Keratinocyte (primary cell): ENCODE measurements at regions not wholly inside any gene's neighbourhood (a gene's known extent, or its start where the extent isn't known, plus 50 kb on each side); places are given as distances from the start of the nearest gene placed in this dataset.

Experiments used
- DNase-seq: peaks from one replicate; pipeline ENCODE4 v3.0.0-alpha.2; 2011; ENCODE audit warnings: low read depth, missing footprints, low spot score
- FAIRE-seq: peaks from 2 replicates; lab custom pipeline; 2011; peaks lifted over from hg19 to GRCh38; lab: Jason Lieb, UNC
- H2AFZ ChIP-seq: 2 replicates; pipeline ENCODE4 v1.6.0; 2012; ENCODE audit warnings: low read length, control low read depth, inconsistent platforms; ENCODE audit not compliant: control insufficient read depth
- H3K27ac ChIP-seq: 2 replicates; pipeline ENCODE4 v1.5.1; 2011; ENCODE audit warnings: low read length; ENCODE audit not compliant: control insufficient read depth, insufficient read depth
- H3K27me3 ChIP-seq: 3 replicates; pipeline ENCODE4 v1.6.0; 2011; ENCODE audit warnings: low read length; ENCODE audit not compliant: control insufficient read depth, insufficient read depth; ENCODE audit errors: extremely low read depth
- H3K36me3 ChIP-seq, 2 experiments: 2 replicates in 1 of 2; 3 replicates in 1 of 2; pipeline ENCODE4 v1.5.1; 2011; ENCODE audit warnings: low read length in 2 of 2, mild to moderate bottlenecking in 1 of 2; ENCODE audit not compliant: control insufficient read depth in 2 of 2, insufficient read depth in 2 of 2; ENCODE audit errors: extremely low read depth in 1 of 2
- H3K4me1 ChIP-seq: 3 replicates; pipeline ENCODE4 v1.5.1; 2011; ENCODE audit warnings: low read length; ENCODE audit not compliant: control insufficient read depth, insufficient read depth; ENCODE audit errors: extremely low read depth
- H3K4me2 ChIP-seq: 3 replicates; pipeline ENCODE4 v1.6.0; 2011; ENCODE audit warnings: low read depth, low read length; ENCODE audit not compliant: control insufficient read depth, insufficient read depth; ENCODE audit errors: extremely low read depth
- H3K4me3 ChIP-seq, 3 experiments: fragments of 200-600 bp in 1 of 3; sonication (generic) in 1 of 3; 2 replicates in 2 of 3; 3 replicates in 1 of 3; pipeline ENCODE4 v1.5.1; 2011 to 2016; ENCODE audit warnings: low read length in 3 of 3, mild to moderate bottlenecking in 3 of 3, control low read depth in 2 of 3, inconsistent platforms in 1 of 3, low read depth in 1 of 3, mixed read lengths in 1 of 3, mixed run types in 1 of 3, moderate library complexity in 1 of 3; ENCODE audit not compliant: control insufficient read depth in 2 of 3, insufficient read depth in 2 of 3; ENCODE audit errors: extremely low read depth in 1 of 3
- H3K79me2 ChIP-seq: 2 replicates; pipeline ENCODE4 v1.6.0; 2012; ENCODE audit warnings: low read length; ENCODE audit not compliant: control insufficient read depth, insufficient read depth
- H3K9ac ChIP-seq: 3 replicates; pipeline ENCODE4 v1.6.0; 2011; ENCODE audit warnings: low read length; ENCODE audit not compliant: control insufficient read depth, insufficient read depth; ENCODE audit errors: extremely low read depth
- H3K9me1 ChIP-seq: 3 replicates; pipeline ENCODE4 v1.6.0; 2011; ENCODE audit warnings: low read length; ENCODE audit not compliant: control insufficient read depth, insufficient read depth; ENCODE audit errors: extremely low read depth
- H3K9me3 ChIP-seq: 2 replicates; pipeline ENCODE4 v1.5.1; 2012; ENCODE audit warnings: low read depth, low read length; ENCODE audit not compliant: control insufficient read depth
- H4K20me1 ChIP-seq: 3 replicates; pipeline ENCODE4 v1.6.0; 2011; ENCODE audit warnings: low read length; ENCODE audit not compliant: control insufficient read depth, insufficient read depth; ENCODE audit errors: extremely low read depth
- EZH2 ChIP-seq: IDR thresholded peaks from one replicate; pipeline ENCODE4 v1.6.1; 2012; ENCODE audit warnings: inconsistent platforms, mild to moderate bottlenecking, low read length, moderate library complexity
- dilution Hi-C: fragments of 300-500 bp; cut with MboI; formaldehyde crosslinking; loops from one replicate; pipeline ENCODE4 v1.7.0; 2020; ENCODE audit warnings: low sequenced_read_pairs; ENCODE audit not compliant: extremely low pct_ligation_motif_present
- TF ChIP-seq, protein P1 (sequence below), 3 experiments: IDR thresholded peaks in 1 of 3; conservative IDR thresholded peaks in 1 of 3; optimal IDR thresholded peaks in 1 of 3; 2 replicates in 2 of 3; 3 replicates in 1 of 3; pipeline versions ENCODE3 to v1.5.1; 2011; ENCODE audit warnings: low read length in 3 of 3, mild to moderate bottlenecking in 3 of 3, moderate library complexity in 2 of 3, control low read depth in 1 of 3, inconsistent platforms in 1 of 3; ENCODE audit not compliant: insufficient read depth in 2 of 3; ENCODE audit errors: extremely low read depth in 1 of 3

DNA sequence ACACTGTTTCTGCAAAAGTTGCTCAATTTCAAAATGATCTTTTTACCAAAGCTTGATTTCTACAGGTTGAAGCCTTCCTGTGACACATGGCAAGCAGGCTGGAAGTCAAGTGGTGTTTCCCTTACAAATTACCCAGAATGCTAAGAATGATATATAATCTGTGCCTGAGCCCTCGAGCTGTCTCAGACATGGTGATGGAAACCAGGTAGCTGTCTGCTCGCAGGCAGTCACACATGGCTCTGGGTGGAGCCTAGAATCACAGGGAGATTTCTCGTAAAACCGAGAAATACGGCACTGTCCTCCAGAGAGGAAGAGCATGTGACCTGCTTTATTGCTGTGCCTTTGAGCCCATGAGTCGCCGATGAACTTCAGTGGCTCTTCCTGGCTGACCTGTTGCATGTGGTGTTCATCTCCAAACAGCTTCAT is 392.9 kb downstream of the ZNF521 start:
- no peaks in the 10 kb centered on the region for H3K36me3 ChIP-seq
- no peak overlapping the region for H3K4me2 ChIP-seq
- H3K4me1 ChIP-seq, result no peaks in the 10 kb centered on the region
- TF ChIP-seq, protein P1, sequence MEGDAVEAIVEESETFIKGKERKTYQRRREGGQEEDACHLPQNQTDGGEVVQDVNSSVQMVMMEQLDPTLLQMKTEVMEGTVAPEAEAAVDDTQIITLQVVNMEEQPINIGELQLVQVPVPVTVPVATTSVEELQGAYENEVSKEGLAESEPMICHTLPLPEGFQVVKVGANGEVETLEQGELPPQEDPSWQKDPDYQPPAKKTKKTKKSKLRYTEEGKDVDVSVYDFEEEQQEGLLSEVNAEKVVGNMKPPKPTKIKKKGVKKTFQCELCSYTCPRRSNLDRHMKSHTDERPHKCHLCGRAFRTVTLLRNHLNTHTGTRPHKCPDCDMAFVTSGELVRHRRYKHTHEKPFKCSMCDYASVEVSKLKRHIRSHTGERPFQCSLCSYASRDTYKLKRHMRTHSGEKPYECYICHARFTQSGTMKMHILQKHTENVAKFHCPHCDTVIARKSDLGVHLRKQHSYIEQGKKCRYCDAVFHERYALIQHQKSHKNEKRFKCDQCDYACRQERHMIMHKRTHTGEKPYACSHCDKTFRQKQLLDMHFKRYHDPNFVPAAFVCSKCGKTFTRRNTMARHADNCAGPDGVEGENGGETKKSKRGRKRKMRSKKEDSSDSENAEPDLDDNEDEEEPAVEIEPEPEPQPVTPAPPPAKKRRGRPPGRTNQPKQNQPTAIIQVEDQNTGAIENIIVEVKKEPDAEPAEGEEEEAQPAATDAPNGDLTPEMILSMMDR (optimal IDR thresholded peaks at IDR 0.05 in 1 of 3, IDR thresholded peaks at IDR 0.05 in 1 of 3, conservative IDR thresholded peaks at IDR 0.05 in 1 of 3; ENCODE audit: extremely low read depth in 1 of 3, insufficient read depth in 2 of 3, low read length in 3 of 3), result no peak
- TF ChIP-seq EZH2, result no peak
- H2AFZ ChIP-seq, result no peak overlapping the region
- no peak for FAIRE-seq
- no peak overlapping the region for H3K4me3 ChIP-seq
- dilution Hi-C loops, result no loop called here
- no peaks in the 10 kb centered on the region for H3K27me3 ChIP-seq
- H3K9me1 ChIP-seq, result no peaks in the 10 kb centered on the region
- DNase-seq, result no peak
- H3K27ac ChIP-seq, result no peak overlapping the region
- H3K9me3 ChIP-seq, result no peaks in the 10 kb centered on the region
- no peaks in the 10 kb centered on the region for H4K20me1 ChIP-seq
- H3K79me2 ChIP-seq, result no peaks in the 10 kb centered on the region
- no peak overlapping the region for H3K9ac ChIP-seq

DNA sequence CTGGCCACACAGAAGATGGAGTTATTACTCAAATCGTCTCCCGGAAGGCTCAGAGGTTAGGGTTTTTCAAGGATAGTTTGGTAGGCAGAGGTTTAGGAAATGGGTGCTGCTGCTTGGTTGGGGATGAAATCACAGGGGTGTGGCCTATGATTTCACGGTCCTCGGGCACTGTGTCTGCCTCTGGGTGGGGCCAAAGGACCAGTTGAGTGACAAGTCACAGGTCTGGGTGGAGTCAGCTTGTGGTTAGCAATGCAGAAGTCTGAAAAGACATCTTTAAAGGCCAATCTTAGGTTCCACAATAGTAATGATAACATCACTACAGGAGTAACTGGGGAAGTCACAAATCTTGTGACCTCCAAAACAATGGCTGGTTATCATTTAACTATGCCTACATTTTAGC is 387.8 kb downstream of the ZNF521 start:
- no peak overlapping the region for H2AFZ ChIP-seq
- no peaks in the 10 kb centered on the region for H4K20me1 ChIP-seq
- H3K36me3 ChIP-seq, result no peaks in the 10 kb centered on the region
- dilution Hi-C loops, result no loop called here
- no peak overlapping the region for H3K9ac ChIP-seq
- H3K4me1 ChIP-seq, result no peaks in the 10 kb centered on the region
- FAIRE-seq, result no peak
- H3K27me3 ChIP-seq, result no peaks in the 10 kb centered on the region
- no peak for DNase-seq
- H3K9me3 ChIP-seq, result no peaks in the 10 kb centered on the region
- H3K4me2 ChIP-seq, result no peak overlapping the region
- TF ChIP-seq EZH2, result no peak
- TF ChIP-seq, protein P1 (optimal IDR thresholded peaks at IDR 0.05 in 1 of 3, IDR thresholded peaks at IDR 0.05 in 1 of 3, conservative IDR thresholded peaks at IDR 0.05 in 1 of 3; ENCODE audit: extremely low read depth in 1 of 3, insufficient read depth in 2 of 3, low read length in 3 of 3), result peak in 1 of 3 experiments; percentile 27
- H3K79me2 ChIP-seq, result no peaks in the 10 kb centered on the region
- no peak overlapping the region for H3K4me3 ChIP-seq
- H3K27ac ChIP-seq, result no peak overlapping the region
- H3K9me1 ChIP-seq, result no peaks in the 10 kb centered on the region
